ENCODE measurements at regions not wholly inside any gene's neighbourhood (a gene's known extent, or its start where the extent isn't known, plus 50 kb on each side); places are given as distances from the start of the nearest gene placed in this dataset.

- TF ChIP-seq CTCF (IDR thresholded peaks at IDR 0.05 in 2 of 3, conservative IDR thresholded peaks at IDR 0.05 in 1 of 3; ENCODE audit: borderline replicate concordance in 1 of 3, insufficient read depth in 1 of 3, low read depth in 2 of 3, low read length in 2 of 3): no peak
- TF ChIP-seq POLR2AphosphoS5 (IDR thresholded peaks at IDR 0.05; ENCODE audit: low read depth, low read length): no peak
- no peak for TF ChIP-seq TCF7L2 (IDR thresholded peaks at IDR 0.05; ENCODE audit: borderline replicate concordance, extremely low read depth, insufficient read depth, insufficient read length)
- TF ChIP-seq, protein P1, sequence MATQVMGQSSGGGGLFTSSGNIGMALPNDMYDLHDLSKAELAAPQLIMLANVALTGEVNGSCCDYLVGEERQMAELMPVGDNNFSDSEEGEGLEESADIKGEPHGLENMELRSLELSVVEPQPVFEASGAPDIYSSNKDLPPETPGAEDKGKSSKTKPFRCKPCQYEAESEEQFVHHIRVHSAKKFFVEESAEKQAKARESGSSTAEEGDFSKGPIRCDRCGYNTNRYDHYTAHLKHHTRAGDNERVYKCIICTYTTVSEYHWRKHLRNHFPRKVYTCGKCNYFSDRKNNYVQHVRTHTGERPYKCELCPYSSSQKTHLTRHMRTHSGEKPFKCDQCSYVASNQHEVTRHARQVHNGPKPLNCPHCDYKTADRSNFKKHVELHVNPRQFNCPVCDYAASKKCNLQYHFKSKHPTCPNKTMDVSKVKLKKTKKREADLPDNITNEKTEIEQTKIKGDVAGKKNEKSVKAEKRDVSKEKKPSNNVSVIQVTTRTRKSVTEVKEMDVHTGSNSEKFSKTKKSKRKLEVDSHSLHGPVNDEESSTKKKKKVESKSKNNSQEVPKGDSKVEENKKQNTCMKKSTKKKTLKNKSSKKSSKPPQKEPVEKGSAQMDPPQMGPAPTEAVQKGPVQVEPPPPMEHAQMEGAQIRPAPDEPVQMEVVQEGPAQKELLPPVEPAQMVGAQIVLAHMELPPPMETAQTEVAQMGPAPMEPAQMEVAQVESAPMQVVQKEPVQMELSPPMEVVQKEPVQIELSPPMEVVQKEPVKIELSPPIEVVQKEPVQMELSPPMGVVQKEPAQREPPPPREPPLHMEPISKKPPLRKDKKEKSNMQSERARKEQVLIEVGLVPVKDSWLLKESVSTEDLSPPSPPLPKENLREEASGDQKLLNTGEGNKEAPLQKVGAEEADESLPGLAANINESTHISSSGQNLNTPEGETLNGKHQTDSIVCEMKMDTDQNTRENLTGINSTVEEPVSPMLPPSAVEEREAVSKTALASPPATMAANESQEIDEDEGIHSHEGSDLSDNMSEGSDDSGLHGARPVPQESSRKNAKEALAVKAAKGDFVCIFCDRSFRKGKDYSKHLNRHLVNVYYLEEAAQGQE (IDR thresholded peaks at IDR 0.05; ENCODE audit: low read depth): no peak
- no peak for TF ChIP-seq RAD21 (IDR thresholded peaks at IDR 0.05; ENCODE audit: low read depth)
- no peak for TF ChIP-seq EZH2 (IDR thresholded peaks at IDR 0.05)
- TF ChIP-seq MAX (IDR thresholded peaks at IDR 0.05): no peak
- no peak for TF ChIP-seq SRF (IDR thresholded peaks at IDR 0.05; ENCODE audit: low read depth)
- no peak for TF ChIP-seq JUND (IDR thresholded peaks at IDR 0.05)
- TF ChIP-seq POLR2A (IDR thresholded peaks at IDR 0.05; ENCODE audit: borderline replicate concordance, extremely low read depth, insufficient read depth, insufficient read length): no peak
Observed at GRCh38 chr2:79393107-79393685, 119.7 kb upstream of the CTNNA2 start.

Data from HCT116 (cell line).